ENCODE measurements at regions not wholly inside any gene's neighbourhood (a gene's known extent, or its start where the extent isn't known, plus 50 kb on each side); places are given as distances from the start of the nearest gene placed in this dataset.

DNA sequence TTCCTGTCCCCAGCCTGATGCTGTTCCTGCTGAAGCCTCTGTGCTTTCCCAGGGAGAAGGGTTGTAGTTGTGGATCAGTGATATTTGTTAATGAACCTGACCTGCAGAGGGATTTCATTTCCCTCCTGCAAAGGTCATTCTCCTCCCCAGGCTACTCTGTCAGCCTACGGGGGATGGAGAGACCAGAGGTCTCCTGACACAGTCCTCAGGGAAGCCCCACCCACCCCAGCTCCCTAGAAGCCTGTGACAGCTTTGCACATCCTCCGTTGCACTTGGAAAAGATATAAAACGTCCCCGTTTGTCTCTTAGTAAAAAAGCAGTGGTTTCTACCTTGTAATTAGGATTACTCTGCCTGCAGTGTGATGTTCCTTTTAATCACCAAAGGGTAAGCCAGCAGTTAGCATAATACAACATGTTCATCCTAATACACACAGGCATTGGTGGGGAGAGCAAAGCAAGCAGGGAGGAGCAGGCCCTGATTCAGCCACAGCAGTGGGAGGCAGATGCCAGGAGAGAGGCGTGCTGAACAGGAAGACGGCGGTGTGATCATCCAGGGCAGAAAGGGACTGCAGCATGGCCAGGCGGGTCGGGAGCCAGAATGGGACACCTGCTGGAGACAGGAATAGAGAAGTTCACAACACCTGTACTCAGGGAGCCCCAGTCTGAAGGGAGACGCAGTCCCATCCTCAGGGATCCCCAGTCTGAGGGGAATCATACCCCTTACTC lies 293.5 kb downstream of the LRFN2 start:
- no peaks in the 10 kb centered on the region for H3K36me3 Mint-ChIP-seq (ENCODE audit: insufficient read depth, unreplicated experiment)
- no peaks in the 10 kb centered on the region for H3K4me1 Mint-ChIP-seq (ENCODE audit: low read depth, unreplicated experiment)
- TF ChIP-seq, protein P1, sequence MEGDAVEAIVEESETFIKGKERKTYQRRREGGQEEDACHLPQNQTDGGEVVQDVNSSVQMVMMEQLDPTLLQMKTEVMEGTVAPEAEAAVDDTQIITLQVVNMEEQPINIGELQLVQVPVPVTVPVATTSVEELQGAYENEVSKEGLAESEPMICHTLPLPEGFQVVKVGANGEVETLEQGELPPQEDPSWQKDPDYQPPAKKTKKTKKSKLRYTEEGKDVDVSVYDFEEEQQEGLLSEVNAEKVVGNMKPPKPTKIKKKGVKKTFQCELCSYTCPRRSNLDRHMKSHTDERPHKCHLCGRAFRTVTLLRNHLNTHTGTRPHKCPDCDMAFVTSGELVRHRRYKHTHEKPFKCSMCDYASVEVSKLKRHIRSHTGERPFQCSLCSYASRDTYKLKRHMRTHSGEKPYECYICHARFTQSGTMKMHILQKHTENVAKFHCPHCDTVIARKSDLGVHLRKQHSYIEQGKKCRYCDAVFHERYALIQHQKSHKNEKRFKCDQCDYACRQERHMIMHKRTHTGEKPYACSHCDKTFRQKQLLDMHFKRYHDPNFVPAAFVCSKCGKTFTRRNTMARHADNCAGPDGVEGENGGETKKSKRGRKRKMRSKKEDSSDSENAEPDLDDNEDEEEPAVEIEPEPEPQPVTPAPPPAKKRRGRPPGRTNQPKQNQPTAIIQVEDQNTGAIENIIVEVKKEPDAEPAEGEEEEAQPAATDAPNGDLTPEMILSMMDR (IDR thresholded peaks at IDR 0.05; ENCODE audit: unreplicated experiment) = no peak
- H3K4me3 Mint-ChIP-seq (ENCODE audit: low read depth, unreplicated experiment) = no peak overlapping the region
- DNase-seq = no peak
- H3K9me3 Mint-ChIP-seq (ENCODE audit: low read depth, unreplicated experiment) = peaks cover 7% of the 10 kb centered on the region
- H3K27me3 Mint-ChIP-seq (ENCODE audit: unreplicated experiment) = peaks cover 13% of the 10 kb centered on the region
- no peak overlapping the region for H3K27ac Mint-ChIP-seq (ENCODE audit: unreplicated experiment)
- BruUV-seq (replicated peaks) = no TSS peak
- intact Hi-C loops (cut with micrococcal nuclease; ENCODE audit: unreplicated experiment) = no loop called here
- CTCF ChIA-PET = no interaction called here

DNA sequence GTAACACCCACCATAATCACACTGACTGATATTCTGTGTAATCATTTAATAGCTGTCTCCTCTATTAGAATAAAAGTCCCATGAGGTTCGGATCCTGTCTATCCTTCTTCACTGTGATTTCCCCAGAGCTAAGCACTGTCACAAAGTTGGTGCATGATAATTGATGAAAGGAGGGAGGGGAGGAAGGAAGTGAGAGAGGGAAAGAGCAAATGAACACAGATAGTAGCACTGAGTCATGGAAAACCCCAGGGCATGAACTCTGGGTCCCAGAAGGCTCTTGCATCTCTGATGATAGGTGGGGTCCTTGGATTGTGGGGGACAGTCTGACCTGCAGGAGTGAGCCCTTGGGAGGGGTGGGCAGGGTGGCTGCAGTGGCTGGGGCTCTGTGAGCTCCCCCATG lies 294.1 kb downstream of the LRFN2 start:
- no peaks in the 10 kb centered on the region for H3K36me3 Mint-ChIP-seq (ENCODE audit: insufficient read depth, unreplicated experiment)
- no TSS peak for BruUV-seq (replicated peaks)
- CTCF ChIA-PET = no interaction called here

DNA sequence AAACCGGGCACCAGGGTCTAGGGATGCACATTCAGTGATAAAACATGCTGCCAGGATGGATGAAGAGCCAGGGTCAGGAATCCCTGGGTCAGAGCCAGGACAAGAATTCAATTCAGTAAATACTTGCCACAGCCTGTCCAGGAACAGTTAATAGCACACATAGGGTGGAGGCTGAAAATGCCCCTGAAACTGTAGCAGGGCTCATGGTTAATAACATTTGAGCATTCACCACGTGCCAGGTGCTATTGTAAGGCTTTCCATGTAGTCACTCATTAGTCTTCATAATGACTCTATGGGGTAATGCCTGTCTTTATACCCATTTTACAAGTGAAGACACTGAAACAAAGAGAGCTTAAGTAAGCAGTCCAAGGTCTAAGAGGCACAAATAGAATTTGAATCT lies 296.3 kb downstream of the LRFN2 start:
- CTCF ChIA-PET = no interaction called here
- peaks cover 5% of the 10 kb centered on the region for H3K9me3 Mint-ChIP-seq (ENCODE audit: low read depth, unreplicated experiment)

More for the DNA sequence above, 294.1 kb downstream of the LRFN2 start:
- TF ChIP-seq, protein P1 (IDR thresholded peaks at IDR 0.05; ENCODE audit: unreplicated experiment) = no peak
- H3K4me1 Mint-ChIP-seq (ENCODE audit: low read depth, unreplicated experiment) = no peaks in the 10 kb centered on the region
- intact Hi-C loops (cut with micrococcal nuclease; ENCODE audit: unreplicated experiment) = no loop called here
- H3K27ac Mint-ChIP-seq (ENCODE audit: unreplicated experiment) = no peak overlapping the region
- H3K9me3 Mint-ChIP-seq (ENCODE audit: low read depth, unreplicated experiment) = peaks cover 6% of the 10 kb centered on the region
- peaks cover 13% of the 10 kb centered on the region for H3K27me3 Mint-ChIP-seq (ENCODE audit: unreplicated experiment)
- H3K4me3 Mint-ChIP-seq (ENCODE audit: low read depth, unreplicated experiment) = no peak overlapping the region
- DNase-seq = no peak

DNA sequence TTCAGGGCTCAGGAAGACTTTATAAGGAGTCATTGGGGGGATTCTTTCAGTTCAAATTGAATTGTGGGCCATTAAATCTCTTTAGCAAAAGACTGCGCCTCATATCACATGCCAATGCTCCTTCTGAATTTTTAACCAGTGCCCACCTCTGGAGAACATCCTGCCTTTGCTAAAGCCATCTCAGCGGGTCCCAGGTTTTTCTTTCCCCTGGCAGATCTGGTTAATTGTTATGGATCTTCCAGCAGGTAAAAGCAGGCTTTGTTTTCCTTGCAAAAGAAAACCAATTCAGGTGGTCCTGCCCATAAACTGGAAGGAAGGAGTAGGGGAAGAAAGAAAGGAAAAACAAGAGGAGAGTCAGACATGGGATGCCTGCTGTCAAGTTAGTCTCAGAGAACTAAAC lies 298.2 kb downstream of the LRFN2 start:
- Mint-ChIP-seq H3K9me3 (ENCODE audit: low read depth, unreplicated experiment) (peaks cover 2% of the 10 kb centered on the region), H3K4me3 (ENCODE audit: low read depth, unreplicated experiment) (no peak overlapping the region), H3K27ac (ENCODE audit: unreplicated experiment) (no peak overlapping the region), H3K4me1 (ENCODE audit: low read depth, unreplicated experiment) (no peaks in the 10 kb centered on the region), H3K27me3 (ENCODE audit: unreplicated experiment) (peaks cover 51% of the 10 kb centered on the region), H3K36me3 (ENCODE audit: insufficient read depth, unreplicated experiment) (no peaks in the 10 kb centered on the region)
- CTCF ChIA-PET = no interaction called here
- intact Hi-C loops (cut with micrococcal nuclease; ENCODE audit: unreplicated experiment) = no loop called here
- TF ChIP-seq, protein P1 (IDR thresholded peaks at IDR 0.05; ENCODE audit: unreplicated experiment) = no peak
- no TSS peak for BruUV-seq (replicated peaks)
- DNase-seq = no peak

More for the DNA sequence above, 296.3 kb downstream of the LRFN2 start:
- H3K27me3 Mint-ChIP-seq (ENCODE audit: unreplicated experiment) = peaks cover 32% of the 10 kb centered on the region
- DNase-seq = no peak
- H3K4me3 Mint-ChIP-seq (ENCODE audit: low read depth, unreplicated experiment) = no peak overlapping the region
- no peak overlapping the region for H3K27ac Mint-ChIP-seq (ENCODE audit: unreplicated experiment)
- TF ChIP-seq, protein P1 (IDR thresholded peaks at IDR 0.05; ENCODE audit: unreplicated experiment) = no peak
- no peaks in the 10 kb centered on the region for H3K36me3 Mint-ChIP-seq (ENCODE audit: insufficient read depth, unreplicated experiment)
- BruUV-seq (replicated peaks) = no TSS peak
- intact Hi-C loops (cut with micrococcal nuclease; ENCODE audit: unreplicated experiment) = no loop called here
- H3K4me1 Mint-ChIP-seq (ENCODE audit: low read depth, unreplicated experiment) = no peaks in the 10 kb centered on the region
